Fibroblast of mammary gland (primary cell): ENCODE measurements at regions not wholly inside any gene's neighbourhood (a gene's known extent, or its start where the extent isn't known, plus 50 kb on each side); places are given as distances from the start of the nearest gene placed in this dataset.

ENCODE experiments used
- DNase-seq: peaks from one replicate; pipeline ENCODE4 v3.0.0-alpha.2; 2010; ENCODE audit warnings: low read depth
- H3K4me3 ChIP-seq: 2 replicates; pipeline ENCODE4 v1.5.1; 2011; ENCODE audit warnings: low read depth, mild to moderate bottlenecking, low read length, moderate library complexity; ENCODE audit not compliant: control insufficient read depth
- TF ChIP-seq, protein P1 (sequence below): conservative IDR thresholded peaks from 2 replicates; pipeline ENCODE4 v1.5.1; 2011; ENCODE audit warnings: low read depth, low read length, inconsistent platforms; ENCODE audit not compliant: control insufficient read depth, insufficient read depth

DNA sequence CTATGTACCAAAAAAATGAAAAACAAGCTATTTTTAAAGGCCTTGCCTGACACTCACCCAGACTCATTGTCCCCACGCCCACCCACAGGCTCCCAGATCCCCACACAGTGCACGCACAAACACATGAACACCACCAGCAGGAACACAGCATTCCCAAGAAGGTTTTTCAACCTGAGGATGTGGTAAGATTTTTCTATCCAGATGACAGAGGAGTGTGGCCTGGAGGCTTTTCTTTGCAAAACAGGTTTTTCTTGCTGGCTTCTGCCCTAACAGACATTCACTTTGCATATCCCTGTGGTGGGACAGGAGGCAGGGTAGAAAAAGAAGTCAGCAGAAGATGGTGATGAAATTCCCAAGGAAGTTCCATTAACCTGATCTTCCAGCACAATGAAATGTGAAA, 97.8 kb downstream of the KLF12 start:
- TF ChIP-seq, protein P1, sequence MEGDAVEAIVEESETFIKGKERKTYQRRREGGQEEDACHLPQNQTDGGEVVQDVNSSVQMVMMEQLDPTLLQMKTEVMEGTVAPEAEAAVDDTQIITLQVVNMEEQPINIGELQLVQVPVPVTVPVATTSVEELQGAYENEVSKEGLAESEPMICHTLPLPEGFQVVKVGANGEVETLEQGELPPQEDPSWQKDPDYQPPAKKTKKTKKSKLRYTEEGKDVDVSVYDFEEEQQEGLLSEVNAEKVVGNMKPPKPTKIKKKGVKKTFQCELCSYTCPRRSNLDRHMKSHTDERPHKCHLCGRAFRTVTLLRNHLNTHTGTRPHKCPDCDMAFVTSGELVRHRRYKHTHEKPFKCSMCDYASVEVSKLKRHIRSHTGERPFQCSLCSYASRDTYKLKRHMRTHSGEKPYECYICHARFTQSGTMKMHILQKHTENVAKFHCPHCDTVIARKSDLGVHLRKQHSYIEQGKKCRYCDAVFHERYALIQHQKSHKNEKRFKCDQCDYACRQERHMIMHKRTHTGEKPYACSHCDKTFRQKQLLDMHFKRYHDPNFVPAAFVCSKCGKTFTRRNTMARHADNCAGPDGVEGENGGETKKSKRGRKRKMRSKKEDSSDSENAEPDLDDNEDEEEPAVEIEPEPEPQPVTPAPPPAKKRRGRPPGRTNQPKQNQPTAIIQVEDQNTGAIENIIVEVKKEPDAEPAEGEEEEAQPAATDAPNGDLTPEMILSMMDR, result no peak
- no peak for DNase-seq
- no peak overlapping the region for H3K4me3 ChIP-seq

DNA sequence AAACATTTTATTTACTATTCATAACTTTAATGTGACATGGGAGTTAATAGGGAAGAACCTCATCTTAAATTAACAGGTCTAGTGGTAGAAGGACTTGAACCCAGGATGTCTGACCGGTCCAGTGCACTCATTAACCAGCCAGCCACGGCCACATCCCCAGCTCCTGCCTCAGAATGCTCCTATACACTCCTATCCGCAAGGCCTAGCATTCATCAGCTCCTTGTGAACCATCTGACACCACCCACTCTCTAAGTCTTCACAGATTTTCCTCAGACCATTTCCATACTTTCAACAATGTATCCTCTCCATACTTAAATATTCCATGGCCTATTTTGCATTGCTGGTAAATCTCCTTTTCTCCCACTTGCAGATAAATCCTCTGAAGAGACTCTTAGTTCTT, 98.3 kb downstream of the KLF12 start:
- TF ChIP-seq, protein P1, result no peak
- no peak for DNase-seq
- H3K4me3 ChIP-seq, result no peak overlapping the region

DNA sequence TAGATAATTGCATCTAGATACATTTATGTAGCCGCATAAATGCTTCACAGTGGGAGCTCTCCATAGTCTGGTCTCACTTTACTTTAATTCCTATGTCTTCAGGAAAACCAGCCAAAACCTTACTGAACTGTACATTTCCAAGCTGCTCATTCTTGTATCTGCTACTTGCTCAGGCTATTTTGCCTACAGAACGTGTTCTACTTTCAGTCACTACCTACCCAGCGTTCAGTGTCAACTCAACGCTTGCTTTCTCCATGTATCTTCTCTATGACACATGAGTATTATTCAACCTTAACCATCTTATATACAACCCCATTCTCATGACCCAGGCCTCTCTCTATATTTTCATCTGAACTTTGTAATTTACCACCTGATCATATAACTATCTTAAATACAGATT, 101.9 kb downstream of the KLF12 start:
- TF ChIP-seq, protein P1, result no peak
- no peak overlapping the region for H3K4me3 ChIP-seq

DNA sequence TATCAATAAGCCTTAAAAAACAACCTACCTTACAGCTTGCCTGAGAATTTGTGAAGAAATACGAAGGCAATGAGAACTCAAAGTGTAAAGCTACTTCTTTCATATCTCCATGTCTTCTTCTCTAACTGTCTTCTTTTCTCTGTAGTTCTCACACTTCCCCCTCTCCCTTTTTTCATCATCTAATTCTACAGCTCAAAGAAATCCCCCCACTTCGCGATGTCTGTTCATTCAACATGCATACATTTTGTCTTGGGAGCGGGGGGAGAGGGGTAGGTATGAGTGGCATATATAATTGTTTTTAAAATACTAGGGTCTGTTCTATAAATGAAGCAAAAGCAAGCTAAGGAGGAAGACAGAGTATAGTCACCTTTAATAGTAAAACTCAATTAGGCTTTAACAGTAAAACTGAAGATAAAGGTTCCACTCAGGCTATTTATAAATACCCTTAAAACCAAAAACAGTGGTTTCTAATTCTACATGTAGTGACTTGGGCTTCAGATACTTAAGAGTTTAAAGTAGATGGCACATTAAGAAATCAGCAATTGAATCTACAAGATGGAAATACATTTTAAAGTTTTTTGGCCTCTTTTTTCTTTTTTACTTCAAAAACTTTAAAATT, 106.9 kb downstream of the KLF12 start:
- no peak for DNase-seq
- TF ChIP-seq, protein P1, result no peak
- H3K4me3 ChIP-seq, result no peak overlapping the region

More for the DNA sequence above, 101.9 kb downstream of the KLF12 start:
- no peak for DNase-seq

DNA sequence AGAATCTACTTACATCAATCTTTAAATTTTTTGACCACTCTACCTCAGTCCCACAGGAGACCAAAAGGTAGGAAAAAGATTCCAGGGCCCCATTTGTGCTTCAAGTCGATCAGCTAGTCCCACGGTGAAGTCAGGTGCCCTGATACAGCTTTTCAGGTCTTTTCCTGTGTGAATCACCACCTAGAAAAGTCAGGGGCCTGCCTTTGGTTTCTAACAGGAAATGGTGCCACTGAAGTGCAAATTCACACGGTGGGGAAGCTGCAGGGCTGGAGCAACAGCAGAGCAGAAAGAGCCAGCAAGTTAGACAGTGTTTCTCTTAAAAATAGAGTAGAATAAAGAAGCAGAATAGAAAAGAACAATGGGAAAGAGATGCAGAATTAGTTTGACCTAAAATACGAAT, 107.5 kb downstream of the KLF12 start:
- DNase-seq, result no peak
- H3K4me3 ChIP-seq, result no peak overlapping the region
- TF ChIP-seq, protein P1, result no peak

DNA sequence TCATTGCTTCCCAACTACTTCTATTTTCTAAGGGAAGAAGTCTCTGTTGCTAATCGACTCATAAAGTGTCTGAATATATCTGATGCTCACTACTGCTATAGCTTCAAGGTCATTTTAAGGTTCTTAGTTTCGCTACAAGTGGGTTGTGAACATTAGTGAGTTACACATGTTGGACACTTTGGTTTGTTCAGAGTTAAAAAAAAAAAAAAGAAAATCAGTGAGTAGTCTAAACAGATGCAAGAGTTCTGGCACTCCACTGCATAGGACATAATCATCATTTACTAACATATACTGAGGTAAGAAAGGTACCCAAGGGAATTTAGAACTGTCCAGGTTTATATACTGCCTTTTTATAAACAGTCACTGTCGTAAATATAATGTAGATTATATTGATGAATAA, 108.8 kb downstream of the KLF12 start:
- no peak overlapping the region for H3K4me3 ChIP-seq
- DNase-seq, result no peak
- TF ChIP-seq, protein P1, result no peak

DNA sequence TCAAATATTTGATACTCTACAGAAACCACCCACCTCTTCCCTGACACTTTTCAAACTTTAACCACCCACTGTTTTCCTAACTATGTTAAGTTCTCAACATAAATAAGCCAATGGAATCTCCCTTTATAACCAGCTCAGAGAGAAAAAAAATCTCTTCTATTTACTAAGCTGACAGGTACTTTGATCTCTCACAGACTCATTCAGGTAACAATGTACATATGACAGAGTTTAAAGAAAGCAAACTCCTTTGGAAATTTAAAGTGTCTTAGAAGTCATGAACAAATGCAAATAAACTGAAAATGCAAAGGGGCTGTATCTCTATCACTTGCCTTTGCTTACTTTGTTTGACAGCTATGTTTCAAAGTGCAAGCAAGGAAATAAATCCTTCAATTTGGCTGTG, 109.3 kb downstream of the KLF12 start:
- TF ChIP-seq, protein P1, result no peak
- DNase-seq, result no peak
- H3K4me3 ChIP-seq, result no peak overlapping the region
